HG03575 (cell line): ENCODE measurements at regions not wholly inside any gene's neighbourhood (a gene's known extent, or its start where the extent isn't known, plus 50 kb on each side); places are given as distances from the start of the nearest gene placed in this dataset.
"Not testable (repeated sequence)": the region's sequence is repeated elsewhere in the genome, so short reads cannot be mapped to it uniquely, and the experiment has no call there.

Experiments used
- ATAC-seq: cut with Tn5 transposase; IDR thresholded peaks from one replicate; pipeline ENCODE4 v1.9.1; 2021; ENCODE audit not compliant: unreplicated experiment, insufficient number of reproducible peaks, low FRiP score; ENCODE audit errors: extremely low read depth

- ATAC-seq: not testable (repeated sequence)
Measured at GRCh38 chr11:100409267-100409666, 277.8 kb upstream of the ARHGAP42 start.

DNA sequence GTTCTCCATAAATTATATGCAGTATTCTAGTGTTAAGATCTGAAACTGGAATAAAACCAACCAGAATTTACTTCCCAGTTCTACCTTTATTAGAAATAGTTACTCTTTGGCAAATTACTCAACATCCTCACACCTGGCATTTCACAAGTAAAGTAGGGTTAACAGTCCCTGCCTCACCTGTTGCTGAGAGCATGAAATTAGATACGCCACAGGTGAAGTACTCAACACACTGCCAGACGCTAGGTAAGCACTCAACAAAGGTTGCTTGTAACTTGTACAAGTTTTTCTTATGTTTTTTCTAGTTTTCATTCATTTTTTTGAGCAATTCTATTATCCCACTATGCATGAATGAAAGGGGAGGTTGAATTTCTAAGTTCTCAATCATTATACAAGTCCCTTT, 267.6 kb upstream of the ARHGAP42 start:
- no peak for ATAC-seq

DNA sequence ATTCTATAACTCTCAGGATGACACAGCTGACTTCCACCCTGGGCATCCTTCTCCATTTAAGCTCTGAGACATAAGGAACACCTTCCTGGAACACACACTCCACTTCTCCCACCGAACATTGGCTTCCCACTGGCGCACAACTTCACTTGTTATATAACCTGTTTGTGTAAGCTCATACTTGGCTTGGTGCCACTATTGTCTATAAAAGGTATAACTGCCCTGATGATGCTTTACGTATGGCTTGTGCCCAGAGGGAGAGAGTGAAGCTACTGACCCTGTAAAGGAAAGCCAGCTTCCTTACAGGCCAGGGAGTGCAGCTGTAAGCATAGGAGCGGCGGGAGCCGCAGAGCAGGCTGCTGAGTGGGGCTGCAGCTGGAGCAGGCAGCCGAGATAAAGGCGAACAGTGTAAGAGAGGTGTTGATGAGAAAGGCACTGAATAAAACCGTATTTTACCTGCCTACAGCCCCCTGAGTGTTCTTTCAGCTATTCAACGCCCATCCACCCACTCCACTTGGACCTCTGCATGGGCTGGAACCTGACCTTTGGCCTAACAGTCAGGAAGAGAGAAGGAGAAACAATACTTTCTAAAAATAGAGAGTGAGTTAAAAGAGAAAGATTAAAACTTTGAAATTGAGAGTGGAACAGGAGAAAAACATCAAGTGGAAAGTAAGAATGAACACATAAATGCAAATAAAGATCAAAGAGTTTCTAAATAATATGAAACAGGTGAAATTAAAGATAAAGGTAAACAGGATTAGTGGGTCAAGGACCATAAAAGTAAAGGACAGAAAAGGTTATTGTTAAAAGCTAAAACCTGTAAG, 252.1 kb upstream of the ARHGAP42 start:
- ATAC-seq: no peak

GRCh38 chr11:100438376-100438775, 248.7 kb upstream of the ARHGAP42 start:
- ATAC-seq: no peak

DNA sequence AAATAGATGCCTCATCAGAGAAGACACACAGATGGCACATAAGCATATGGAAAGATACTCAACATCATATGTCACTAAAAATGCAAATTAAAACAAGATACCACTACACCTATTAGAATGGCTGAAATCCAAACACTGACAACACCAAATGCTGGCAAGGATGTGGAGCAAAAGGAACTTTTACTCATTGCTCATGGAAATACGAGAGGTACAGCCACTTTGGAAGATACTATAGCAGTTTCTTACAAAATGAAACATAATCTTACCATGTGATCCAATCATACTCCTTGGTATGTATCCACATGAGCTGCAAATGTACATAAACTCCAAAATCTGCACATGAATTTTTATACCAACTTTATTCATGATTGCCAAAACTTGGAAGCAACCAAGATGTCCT, 246.0 kb upstream of the ARHGAP42 start:
- no peak for ATAC-seq

GRCh38 chr11:100442017-100442416, 245.1 kb upstream of the ARHGAP42 start:
- no peak for ATAC-seq

DNA sequence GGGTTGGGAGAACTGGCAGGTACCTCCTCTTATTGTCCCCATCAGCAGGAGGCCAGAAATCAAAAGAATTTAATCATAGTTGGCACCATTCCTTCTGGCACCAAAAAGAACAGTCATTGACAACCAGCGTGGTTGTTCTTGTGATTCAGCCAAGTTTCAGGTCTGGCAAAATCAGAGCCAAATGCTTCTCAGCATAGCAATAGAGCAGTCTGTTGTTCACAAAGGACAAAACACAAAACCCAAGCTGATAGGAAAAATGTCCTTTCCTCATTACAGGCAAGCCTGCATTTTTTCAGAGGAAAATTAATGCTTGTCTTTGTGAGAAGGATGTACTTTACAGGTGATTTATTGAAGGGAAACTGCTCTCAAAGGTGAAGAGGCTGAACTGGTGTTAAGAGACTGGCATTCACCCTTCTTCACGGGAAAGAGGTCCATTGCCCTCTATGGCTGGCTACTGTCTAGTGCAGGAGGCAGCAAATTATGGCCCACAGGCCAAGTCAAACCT, 241.8 kb upstream of the ARHGAP42 start:
- no peak for ATAC-seq

GRCh38 chr11:100451801-100452460, 235.2 kb upstream of the ARHGAP42 start:
- ATAC-seq: not testable (repeated sequence)

- no peak for ATAC-seq
Measured at GRCh38 chr11:100459811-100460210, 227.3 kb upstream of the ARHGAP42 start.

GRCh38 chr11:100460426-100460825, 226.7 kb upstream of the ARHGAP42 start:
- ATAC-seq: no peak

GRCh38 chr11:100467821-100468508, 219.1 kb upstream of the ARHGAP42 start:
- no peak for ATAC-seq

- no peak for ATAC-seq
Measured at GRCh38 chr11:100469835-100470234, 217.3 kb upstream of the ARHGAP42 start.

DNA sequence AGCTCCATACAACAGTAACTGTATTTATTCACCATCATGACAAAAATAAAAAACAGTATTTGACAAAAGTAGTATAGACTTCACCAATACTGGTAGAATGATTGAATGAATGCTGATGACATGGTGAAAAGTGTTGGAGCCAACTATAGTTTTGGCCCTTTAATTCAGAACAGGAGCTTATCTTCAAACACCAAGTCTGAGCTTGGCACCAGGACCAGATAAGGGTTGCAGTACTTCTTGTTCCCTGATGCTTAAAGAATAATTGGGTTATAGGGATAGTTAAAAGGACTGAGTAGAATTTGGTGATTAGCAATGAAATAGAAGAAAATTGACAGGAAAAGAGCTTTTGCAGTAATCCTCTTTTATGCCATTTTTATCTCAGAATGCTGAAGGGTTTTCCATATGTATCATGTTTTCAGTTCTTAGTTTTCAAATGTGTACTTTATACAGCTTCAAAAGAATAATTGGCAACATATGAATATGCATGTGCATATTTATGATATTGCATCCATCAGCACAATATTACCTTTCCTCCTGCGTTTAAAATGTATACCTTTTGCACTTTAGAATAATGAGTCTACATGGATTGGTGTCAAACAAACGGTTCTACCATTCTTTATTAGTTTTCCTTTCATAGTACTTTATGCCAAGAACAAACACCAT, 214.2 kb upstream of the ARHGAP42 start:
- ATAC-seq: no peak

DNA sequence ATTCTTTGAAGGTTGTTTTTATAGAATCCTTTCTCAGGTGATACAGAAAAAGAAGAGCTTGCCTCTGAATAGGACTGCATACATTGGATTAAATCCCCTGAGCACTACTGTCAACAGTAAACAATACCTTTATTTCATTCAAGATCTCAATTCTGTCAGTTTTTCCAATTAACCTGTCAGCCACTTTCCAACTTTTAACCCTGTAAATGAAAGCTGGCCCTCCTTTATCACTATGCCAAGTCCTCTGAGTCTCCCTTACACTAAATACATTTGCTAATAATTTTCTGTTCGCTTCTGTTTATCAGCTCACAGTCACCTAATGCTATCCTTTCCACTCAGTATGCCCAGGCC, 213.7 kb upstream of the ARHGAP42 start:
- ATAC-seq: no peak

GRCh38 chr11:100484948-100485347, 202.1 kb upstream of the ARHGAP42 start:
- ATAC-seq: no peak

- ATAC-seq: no peak
Measured at GRCh38 chr11:100498780-100499179, 188.3 kb upstream of the ARHGAP42 start.

DNA sequence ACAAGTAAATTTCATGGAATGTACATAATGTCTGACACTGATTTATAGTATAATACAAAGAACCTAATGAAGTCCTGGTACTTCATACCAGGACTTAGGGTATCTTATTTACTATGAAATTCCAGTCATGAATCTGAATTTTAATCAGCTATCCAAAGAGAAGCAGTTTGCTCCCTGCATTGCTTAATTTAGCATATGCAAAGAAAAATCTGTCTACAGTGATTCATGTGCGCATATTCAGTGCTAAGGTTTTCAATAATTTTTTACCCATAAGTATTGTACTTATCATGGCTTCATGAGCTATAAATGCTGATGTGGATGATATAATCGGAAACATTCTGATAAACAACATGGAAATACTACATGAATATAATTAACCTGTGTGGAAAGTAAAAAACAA, 185.6 kb upstream of the ARHGAP42 start:
- ATAC-seq: no peak

DNA sequence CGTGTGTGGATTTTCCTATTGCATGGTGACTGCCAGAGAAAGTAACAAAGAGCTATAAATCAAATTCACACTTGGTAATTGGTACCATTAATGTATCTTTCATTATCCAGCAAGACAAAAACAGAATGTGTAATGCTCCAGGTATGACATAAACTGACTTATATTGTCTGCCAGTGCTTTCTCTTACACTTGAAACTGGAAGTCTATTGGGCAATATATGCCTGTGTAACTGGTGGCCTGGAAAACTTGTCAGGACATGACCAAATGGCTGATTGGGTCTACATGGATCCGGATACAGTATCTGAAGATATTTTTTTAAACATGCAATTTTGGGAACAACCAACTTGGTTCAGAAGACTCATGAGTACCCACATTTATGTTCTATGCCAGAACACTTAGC, 174.6 kb upstream of the ARHGAP42 start:
- ATAC-seq: no peak

GRCh38 chr11:100515087-100515486, 172.0 kb upstream of the ARHGAP42 start:
- no peak for ATAC-seq
